Stimulated activated naive B cell treated with anti-CD40 and anti-IgM and Interleukin-4, amounts not matched to agents 10 μg/mL and 1 μg/mL and 100 μg/mL, for 72 hours (primary cell): ENCODE measurements at regions not wholly inside any gene's neighbourhood (a gene's known extent, or its start where the extent isn't known, plus 50 kb on each side); places are given as distances from the start of the nearest gene placed in this dataset.
A peak's percentile ranks its signal among the peaks of the same experiment; 100 is the strongest.
"Not testable (repeated sequence)": the region's sequence is repeated elsewhere in the genome, so short reads cannot be mapped to it uniquely, and the experiment has no call there.

Experiments
- ATAC-seq, 2 donors: fragments of 150-1000 bp; cut with Tn5 transposase; replicated peaks; 2 replicates each; pipeline ENCODE4 v1.10.0; 2021; ENCODE audit warnings: moderate library complexity in 1 of 2
- DNase-seq: peaks from one replicate; pipeline ENCODE4 v3.0.0; 2021
- H3K27ac Mint-ChIP-seq: one replicate; pipeline ENCODE4 v1.8.0; 2022; ENCODE audit warnings: mild to moderate bottlenecking, mixed read lengths
- H3K27me3 Mint-ChIP-seq, 2 donors: one replicate each; pipeline ENCODE4 v1.8.0; 2022; ENCODE audit warnings: mixed read lengths in 2 of 2
- H3K36me3 Mint-ChIP-seq, 2 donors: one replicate each; pipeline ENCODE4 v1.8.0; 2022; ENCODE audit warnings: mixed read lengths in 2 of 2, mild to moderate bottlenecking in 1 of 2
- H3K4me1 Mint-ChIP-seq, 2 donors: one replicate each; pipeline ENCODE4 v1.8.0; 2022; ENCODE audit warnings: mixed read lengths in 2 of 2, mild to moderate bottlenecking in 1 of 2
- H3K4me3 Mint-ChIP-seq, 2 donors: one replicate each; pipeline ENCODE4 v1.8.0; 2022; ENCODE audit warnings: mild to moderate bottlenecking in 2 of 2, mixed read lengths in 2 of 2, moderate library complexity in 1 of 2
- H3K9me3 Mint-ChIP-seq, 2 donors: one replicate each; pipeline ENCODE4 v1.8.0; 2022; ENCODE audit warnings: mixed read lengths in 2 of 2, mild to moderate bottlenecking in 1 of 2

- DNase-seq (peak; percentile 39), ATAC-seq (peak; percentile 69 to 75)
- not testable (repeated sequence) for H3K36me3 Mint-ChIP-seq, H3K9me3 Mint-ChIP-seq, H3K27ac Mint-ChIP-seq, H3K27me3 Mint-ChIP-seq, H3K4me1 Mint-ChIP-seq, H3K4me3 Mint-ChIP-seq
These were observed 184.6 kb upstream of the TP53TG3C start for GRCh38 chr16:33009468-33009867.

GRCh38 chr16:33027121-33027520 lies 166.9 kb upstream of the TP53TG3C start:
- not testable (repeated sequence) for ATAC-seq, H3K36me3 Mint-ChIP-seq, H3K4me1 Mint-ChIP-seq, H3K27me3 Mint-ChIP-seq, DNase-seq, H3K27ac Mint-ChIP-seq, H3K9me3 Mint-ChIP-seq, H3K4me3 Mint-ChIP-seq

GRCh38 chr16:33027941-33028340 lies 166.1 kb upstream of the TP53TG3C start:
- DNase-seq, H3K27ac Mint-ChIP-seq, ATAC-seq, H3K4me3 Mint-ChIP-seq, H3K27me3 Mint-ChIP-seq, H3K4me1 Mint-ChIP-seq, H3K9me3 Mint-ChIP-seq, H3K36me3 Mint-ChIP-seq: not testable (repeated sequence)

- not testable (repeated sequence) for H3K27me3 Mint-ChIP-seq, H3K4me1 Mint-ChIP-seq, H3K4me3 Mint-ChIP-seq, DNase-seq, ATAC-seq, H3K9me3 Mint-ChIP-seq, H3K27ac Mint-ChIP-seq, H3K36me3 Mint-ChIP-seq
These were observed 165.2 kb upstream of the TP53TG3C start for GRCh38 chr16:33028707-33029390.

- not testable (repeated sequence) for H3K4me3 Mint-ChIP-seq, H3K36me3 Mint-ChIP-seq, H3K9me3 Mint-ChIP-seq, DNase-seq, H3K4me1 Mint-ChIP-seq, H3K27me3 Mint-ChIP-seq, H3K27ac Mint-ChIP-seq, ATAC-seq
These were observed 145.2 kb upstream of the TP53TG3C start for GRCh38 chr16:33048849-33049248.

- H3K9me3 Mint-ChIP-seq, result no peaks in the 10 kb centered on the region
- ATAC-seq (no peak), DNase-seq (no peak)
- H3K4me3 Mint-ChIP-seq, result no peak overlapping the region
- H3K27ac Mint-ChIP-seq, result no peak overlapping the region
- H3K27me3 Mint-ChIP-seq, result no peaks in the 10 kb centered on the region
- no peaks in the 10 kb centered on the region for H3K4me1 Mint-ChIP-seq
- no peaks in the 10 kb centered on the region for H3K36me3 Mint-ChIP-seq
These were observed 134.8 kb upstream of the TP53TG3C start for GRCh38 chr16:33059206-33059605.

- H3K4me1 Mint-ChIP-seq, DNase-seq, H3K36me3 Mint-ChIP-seq: not testable (repeated sequence)
These were observed 134.2 kb upstream of the TP53TG3C start for GRCh38 chr16:33059654-33060421.

GRCh38 chr16:33062763-33063162 lies 131.3 kb upstream of the TP53TG3C start:
- not testable (repeated sequence) for DNase-seq, H3K27me3 Mint-ChIP-seq, ATAC-seq, H3K9me3 Mint-ChIP-seq, H3K4me1 Mint-ChIP-seq, H3K27ac Mint-ChIP-seq, H3K36me3 Mint-ChIP-seq, H3K4me3 Mint-ChIP-seq

More at GRCh38 chr16:33059654-33060421, 134.2 kb upstream of the TP53TG3C start:
- not testable (repeated sequence) for ATAC-seq, H3K27me3 Mint-ChIP-seq, H3K27ac Mint-ChIP-seq, H3K4me3 Mint-ChIP-seq, H3K9me3 Mint-ChIP-seq

GRCh38 chr16:33063365-33064170 lies 130.5 kb upstream of the TP53TG3C start:
- ATAC-seq, H3K36me3 Mint-ChIP-seq, H3K4me1 Mint-ChIP-seq, H3K27me3 Mint-ChIP-seq, H3K27ac Mint-ChIP-seq, H3K9me3 Mint-ChIP-seq, H3K4me3 Mint-ChIP-seq, DNase-seq: not testable (repeated sequence)

- DNase-seq, ATAC-seq, H3K27ac Mint-ChIP-seq, H3K4me3 Mint-ChIP-seq, H3K4me1 Mint-ChIP-seq, H3K27me3 Mint-ChIP-seq, H3K36me3 Mint-ChIP-seq, H3K9me3 Mint-ChIP-seq: not testable (repeated sequence)
These were observed 129.5 kb upstream of the TP53TG3C start for GRCh38 chr16:33064454-33065073.
